CD14-positive monocyte (primary cell): ENCODE measurements at regions not wholly inside any gene's neighbourhood (a gene's known extent, or its start where the extent isn't known, plus 50 kb on each side); places are given as distances from the start of the nearest gene placed in this dataset.

ENCODE experiments used
- DNase-seq, 3 donors: peaks; one replicate each; pipeline ENCODE4 v3.0.0-alpha.2; 2011 to 2022
- H2AFZ ChIP-seq: 2 replicates; pipeline ENCODE4 v1.6.0; 2012; ENCODE audit warnings: mild to moderate bottlenecking, low read depth, low read length, inconsistent platforms; ENCODE audit not compliant: insufficient read depth, poor library complexity, severe bottlenecking
- H3K27ac ChIP-seq, 2 donors: 1 replicate in 1 of 2; 2 replicates in 1 of 2; pipeline ENCODE4 v1.5.1; 2012 to 2013; ENCODE audit warnings: low read length in 2 of 2, control low read depth in 1 of 2, inconsistent platforms in 1 of 2, low read depth in 1 of 2, mild to moderate bottlenecking in 1 of 2
- H3K27me3 ChIP-seq, 2 donors: one replicate each; pipeline versions ENCODE4 v1.6.0 to v1.6.1; 2011 to 2013; ENCODE audit warnings: low read length in 2 of 2; ENCODE audit not compliant: control insufficient read depth in 2 of 2, insufficient read depth in 2 of 2
- H3K36me3 ChIP-seq, 2 donors: replicated peaks in 1 of 2; 1 replicate in 1 of 2; 2 replicates in 1 of 2; pipeline versions ENCODE4 v1.5.1 to v1.6.1; 2012 to 2013; ENCODE audit warnings: low read length in 2 of 2, control low read depth in 1 of 2, inconsistent platforms in 1 of 2, mild to moderate bottlenecking in 1 of 2; ENCODE audit not compliant: insufficient read depth in 2 of 2, control insufficient read depth in 1 of 2
- H3K4me1 ChIP-seq, 2 donors: 1 replicate in 1 of 2; 2 replicates in 1 of 2; pipeline versions ENCODE4 v1.5.1 to v1.6.1; 2012 to 2013; ENCODE audit warnings: low read length in 2 of 2, control low read depth in 1 of 2, inconsistent platforms in 1 of 2, mild to moderate bottlenecking in 1 of 2, moderate library complexity in 1 of 2; ENCODE audit not compliant: insufficient read depth in 2 of 2, control insufficient read depth in 1 of 2
- H3K4me2 ChIP-seq: replicated peaks from 2 replicates; pipeline ENCODE3; 2012; ENCODE audit warnings: low read length, moderate library complexity, mild to moderate bottlenecking; ENCODE audit not compliant: poor library complexity, severe bottlenecking; ENCODE audit errors: extremely low read depth
- H3K4me3 ChIP-seq, 3 experiments: fragments of 200-600 bp in 1 of 3; sonication (generic) in 1 of 3; replicated peaks in 1 of 3; 1 replicate in 2 of 3; 2 replicates in 1 of 3; pipeline ENCODE4 v1.5.1; 2011 to 2013; ENCODE audit warnings: low read length in 3 of 3, mild to moderate bottlenecking in 3 of 3, control low read depth in 2 of 3, low read depth in 2 of 3, inconsistent platforms in 1 of 3, moderate library complexity in 1 of 3
- H3K79me2 ChIP-seq: 2 replicates; pipeline ENCODE4 v1.6.0; 2012; ENCODE audit warnings: mild to moderate bottlenecking, control low read depth, inconsistent platforms, low read length, moderate library complexity; ENCODE audit not compliant: insufficient read depth
- H3K9ac ChIP-seq: 2 replicates; pipeline ENCODE4 v1.6.0; 2017; ENCODE audit warnings: low read length, mild to moderate bottlenecking; ENCODE audit not compliant: insufficient read depth, poor library complexity, severe bottlenecking
- H3K9me3 ChIP-seq, 2 donors: replicated peaks in 1 of 2; 1 replicate in 1 of 2; 2 replicates in 1 of 2; pipeline versions ENCODE4 v1.5.1 to v1.6.1; 2012 to 2013; ENCODE audit warnings: low read length in 2 of 2, control low read depth in 1 of 2; ENCODE audit not compliant: control insufficient read depth in 1 of 2, insufficient read depth in 1 of 2
- H4K20me1 ChIP-seq: 2 replicates; pipeline ENCODE4 v1.6.0; 2012; ENCODE audit warnings: mild to moderate bottlenecking, low read length, control low read depth, moderate library complexity; ENCODE audit not compliant: insufficient read depth
- H3K27ac Mint-ChIP-seq, 7 donors: one replicate each; pipeline ENCODE4 v1.8.0; 2020; ENCODE audit warnings: mild to moderate bottlenecking in 7 of 7, mixed read lengths in 7 of 7, moderate library complexity in 6 of 7, inconsistent platforms in 2 of 7
- H3K27me3 Mint-ChIP-seq, 3 donors: one replicate each; pipeline ENCODE4 v1.8.0; 2021 to 2022; ENCODE audit warnings: low read depth in 3 of 3, mild to moderate bottlenecking in 3 of 3, mixed read lengths in 3 of 3, moderate library complexity in 3 of 3, inconsistent platforms in 1 of 3
- H3K36me3 Mint-ChIP-seq, 2 donors: one replicate each; pipeline ENCODE4 v1.8.0; 2020; ENCODE audit warnings: mixed read lengths in 2 of 2, inconsistent platforms in 1 of 2, mild to moderate bottlenecking in 1 of 2
- H3K4me1 Mint-ChIP-seq: one replicate; pipeline ENCODE4 v1.8.0; 2020; ENCODE audit warnings: mild to moderate bottlenecking, mixed read lengths
- H3K4me3 Mint-ChIP-seq, 2 donors: one replicate each; pipeline ENCODE4 v1.8.0; 2020; ENCODE audit warnings: mild to moderate bottlenecking in 2 of 2, mixed read lengths in 2 of 2, moderate library complexity in 1 of 2
- H3K9me3 Mint-ChIP-seq, 7 donors: one replicate each; pipeline ENCODE4 v1.8.0; 2020 to 2022; ENCODE audit warnings: mixed read lengths in 7 of 7, mild to moderate bottlenecking in 6 of 7, moderate library complexity in 6 of 7, inconsistent platforms in 2 of 7
- CTCF ChIP-seq: fragments of 200-600 bp; IDR thresholded peaks from one replicate; pipeline ENCODE4 v1.8.0; 2022; ENCODE audit warnings: antibody characterized with exemption, mild to moderate bottlenecking
- WGBS: methylation state at CpG from one replicate; pipeline ENCODE4 v1.1.5; 2013; ENCODE audit warnings: missing lambda C conversion rate; ENCODE audit not compliant: insufficient coverage; 5-methylcytosine and 5-hydroxymethylcytosine counted together
- intact Hi-C, 2 donors: fragments of 100-400 bp; cut with micrococcal nuclease; formaldehyde crosslinking; loops; one replicate each; pipeline versions ENCODE4 v1.15.0 to v1.15.1; 2023

- H3K9ac ChIP-seq = no peak overlapping the region
- no peak overlapping the region for H3K27ac ChIP-seq
- 71% methylated on average over 15 of the region's 22 CpGs for whole genome bisulfite sequencing
- no peaks in the 10 kb centered on the region for H3K79me2 ChIP-seq
- no peak overlapping the region for H3K27ac Mint-ChIP-seq
- no peak for DNase-seq
- no peaks in the 10 kb centered on the region for H3K4me1 ChIP-seq
- intact Hi-C loops = no loop called here
- no peaks in the 10 kb centered on the region for H3K9me3 ChIP-seq
- no peaks in the 10 kb centered on the region for H3K36me3 Mint-ChIP-seq
- no peak overlapping the region for H3K4me3 Mint-ChIP-seq
- peaks cover 0 to 12% of the 10 kb centered on the region in 2 donors for H3K27me3 ChIP-seq
- H2AFZ ChIP-seq = no peak overlapping the region
- H3K4me2 ChIP-seq = no peak overlapping the region
- peaks cover 0 to 7% (median 2%) of the 10 kb centered on the region in 7 donors for H3K9me3 Mint-ChIP-seq
- no peaks in the 10 kb centered on the region for H3K4me1 Mint-ChIP-seq
- no peak for TF ChIP-seq CTCF
- H3K36me3 ChIP-seq = no peaks in the 10 kb centered on the region
- H3K4me3 ChIP-seq = no peak overlapping the region
- no peaks in the 10 kb centered on the region for H4K20me1 ChIP-seq
- peaks cover 6 to 20% (median 19%) of the 10 kb centered on the region in 3 donors for H3K27me3 Mint-ChIP-seq
Measured at GRCh38 chr16:86806838-86807351, 228.5 kb downstream of the FOXL1 start.

GRCh38 chr16:86808863-86809444 lies 230.6 kb downstream of the FOXL1 start:
- Mint-ChIP-seq H3K36me3 (no peaks in the 10 kb centered on the region), H3K27me3 (peaks cover 6 to 20% (median 19%) of the 10 kb centered on the region in 3 donors), H3K27ac (no peak overlapping the region), H3K9me3 (peaks cover 0 to 7% (median 2%) of the 10 kb centered on the region in 7 donors), H3K4me1 (no peaks in the 10 kb centered on the region), H3K4me3 (no peak overlapping the region)
- Histone ChIP-seq H3K36me3 (no peaks in the 10 kb centered on the region), H3K4me2 (no peak overlapping the region), H2AFZ (no peak overlapping the region), H3K27ac (no peak overlapping the region), H3K4me1 (no peaks in the 10 kb centered on the region), H3K9me3 (no peaks in the 10 kb centered on the region), H3K27me3 (peaks cover 0 to 12% of the 10 kb centered on the region in 2 donors), H4K20me1 (no peaks in the 10 kb centered on the region), H3K9ac (no peak overlapping the region), H3K79me2 (no peaks in the 10 kb centered on the region), H3K4me3 (no peak overlapping the region)
- WGBS = 79% methylated on average over 18 of the region's 18 CpGs
- DNase-seq = no peak
- TF ChIP-seq CTCF = no peak
- intact Hi-C loops = no loop called here
